MCF 10A (cell line): ENCODE measurements at regions not wholly inside any gene's neighbourhood (a gene's known extent, or its start where the extent isn't known, plus 50 kb on each side); places are given as distances from the start of the nearest gene placed in this dataset.

Source experiments
- BruUV-seq: library from RNA; stranded (reverse); fragments of 400-500 nt; replicated peaks from 2 replicates; lab custom pipeline; 2021; lab: Mats Ljungman, UMichigan
- CTCF ChIA-PET: fragments of 300-600 bp; sonication (Branson Sonifier 250); formaldehyde crosslinking; extraction: SDS; loops from one replicate; lab custom pipeline; 2021; ENCODE audit warnings: antibody characterized with exemption, inconsistent platforms; lab: Yijun Ruan, JAX
- POLR2A ChIA-PET: fragments of 300-600, 350-650 bp; sonication (Branson Sonifier 250); formaldehyde crosslinking; extraction: SDS; loops from one replicate; lab custom pipeline; 2020; ENCODE audit warnings: antibody characterized with exemption, inconsistent platforms; lab: Yijun Ruan, JAX
- DNase-seq: peaks from one replicate; pipeline ENCODE4 v3.0.0-alpha.2; 2018; ENCODE audit not compliant: unreplicated experiment
- H3K27ac Mint-ChIP-seq: one replicate; pipeline ENCODE4 v1.8.0; 2022; ENCODE audit warnings: mild to moderate bottlenecking, low read depth, mixed read lengths; ENCODE audit not compliant: unreplicated experiment
- H3K27me3 Mint-ChIP-seq: one replicate; pipeline ENCODE4 v1.8.0; 2022; ENCODE audit warnings: mixed read lengths; ENCODE audit not compliant: insufficient read depth, unreplicated experiment
- H3K36me3 Mint-ChIP-seq: one replicate; pipeline ENCODE4 v1.8.0; 2022; ENCODE audit warnings: mild to moderate bottlenecking, moderate library complexity, mixed read lengths; ENCODE audit not compliant: insufficient read depth, unreplicated experiment
- H3K4me1 Mint-ChIP-seq: one replicate; pipeline ENCODE4 v1.8.0; 2022; ENCODE audit warnings: mixed read lengths; ENCODE audit not compliant: insufficient read depth, unreplicated experiment
- H3K4me3 Mint-ChIP-seq: one replicate; pipeline ENCODE4 v1.8.0; 2022; ENCODE audit warnings: mild to moderate bottlenecking, moderate library complexity, mixed read lengths; ENCODE audit not compliant: unreplicated experiment
- H3K9me3 Mint-ChIP-seq: one replicate; pipeline ENCODE4 v1.8.0; 2022; ENCODE audit warnings: mixed read lengths; ENCODE audit not compliant: unreplicated experiment
- CTCF ChIP-seq: fragments of 200-600 bp; IDR thresholded peaks from one replicate; pipeline ENCODE4 v1.8.0; 2022; ENCODE audit warnings: antibody characterized with exemption, mild to moderate bottlenecking; ENCODE audit not compliant: unreplicated experiment
- intact Hi-C: fragments of 100-400 bp; cut with micrococcal nuclease; formaldehyde crosslinking; loops from 2 replicates; pipeline ENCODE4 v1.14.1; 2022

DNA sequence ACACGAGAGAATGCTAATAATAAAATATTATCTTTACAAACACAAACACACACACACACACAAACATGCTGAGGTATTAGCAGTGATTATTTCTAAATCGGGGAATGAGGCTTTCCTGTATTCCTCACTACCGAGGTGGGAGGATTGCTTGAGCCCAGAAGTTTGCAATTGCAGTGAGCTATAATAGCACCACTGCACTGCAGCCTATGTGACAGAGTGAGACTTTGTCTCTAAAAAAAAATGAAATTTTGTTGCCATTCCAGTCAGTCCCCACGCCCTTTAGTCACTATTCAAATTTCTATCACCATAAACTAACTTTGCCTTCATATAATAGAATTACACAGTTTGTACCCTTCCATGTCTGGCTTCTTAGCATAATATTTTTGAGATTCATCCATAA is 456.5 kb upstream of the CPEB2 start:
- H3K9me3 Mint-ChIP-seq: no peaks in the 10 kb centered on the region
- BruUV-seq: no TSS peak
- H3K4me3 Mint-ChIP-seq: no peak overlapping the region
- ChIA-PET POLR2A (no interaction called here), CTCF (no interaction called here)
- DNase-seq: no peak
- no peak overlapping the region for H3K27ac Mint-ChIP-seq
- no peak for TF ChIP-seq CTCF
- H3K27me3 Mint-ChIP-seq: no peaks in the 10 kb centered on the region
- intact Hi-C loops: no loop called here
- no peaks in the 10 kb centered on the region for H3K4me1 Mint-ChIP-seq
- no peaks in the 10 kb centered on the region for H3K36me3 Mint-ChIP-seq

DNA sequence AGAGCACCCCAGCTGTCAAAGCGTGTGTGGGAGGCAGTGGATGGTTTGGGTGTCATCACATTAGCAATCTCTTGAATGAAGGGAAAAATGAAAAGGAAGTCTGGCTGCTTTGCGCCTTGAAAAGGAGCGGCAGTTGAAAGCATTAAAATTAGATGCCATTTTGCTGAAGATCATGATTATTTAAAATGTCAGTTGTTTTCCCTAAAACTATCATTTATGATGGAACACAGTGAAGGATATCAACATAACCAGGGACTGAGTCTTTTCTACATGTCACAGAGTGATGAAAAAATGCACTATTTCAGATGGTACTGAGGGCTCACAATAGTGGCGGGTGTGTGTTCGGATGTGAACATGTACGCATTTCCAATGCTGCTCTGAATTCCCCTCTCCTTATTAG is 450.2 kb upstream of the CPEB2 start:
- Mint-ChIP-seq H3K4me1 (no peaks in the 10 kb centered on the region), H3K4me3 (no peak overlapping the region), H3K27ac (no peak overlapping the region), H3K27me3 (no peaks in the 10 kb centered on the region), H3K36me3 (no peaks in the 10 kb centered on the region), H3K9me3 (no peaks in the 10 kb centered on the region)
- no peak for DNase-seq
- BruUV-seq: no TSS peak
- intact Hi-C loops: no loop called here
- CTCF ChIA-PET: no interaction called here
- POLR2A ChIA-PET: interaction anchor here (0.6 kb wide), 1 partner anchor 265 kb away, joined by 4 read pairs; no protein-coding TSS in a partner anchor
- TF ChIP-seq CTCF: no peak

- DNase-seq: no peak
- CTCF ChIA-PET: interaction anchor here (0.6 kb wide), 2 partner anchors 873 to 930 kb away, joined by 3 to 4 read pairs; no protein-coding TSS in a partner anchor
- POLR2A ChIA-PET: no interaction called here
- H3K36me3 Mint-ChIP-seq: no peaks in the 10 kb centered on the region
- H3K4me1 Mint-ChIP-seq: no peaks in the 10 kb centered on the region
- H3K9me3 Mint-ChIP-seq: no peaks in the 10 kb centered on the region
- BruUV-seq: no TSS peak
- H3K4me3 Mint-ChIP-seq: no peak overlapping the region
- no peak for TF ChIP-seq CTCF
- intact Hi-C loops: no loop called here
- no peak overlapping the region for H3K27ac Mint-ChIP-seq
- H3K27me3 Mint-ChIP-seq: no peaks in the 10 kb centered on the region
These were observed 442.6 kb upstream of the CPEB2 start for GRCh38 chr4:14559646-14560045.

GRCh38 chr4:14560577-14560976 is 441.7 kb upstream of the CPEB2 start:
- Mint-ChIP-seq H3K9me3 (peaks cover 2% of the 10 kb centered on the region), H3K27ac (no peak overlapping the region), H3K4me1 (no peaks in the 10 kb centered on the region), H3K4me3 (no peak overlapping the region), H3K36me3 (no peaks in the 10 kb centered on the region), H3K27me3 (no peaks in the 10 kb centered on the region)
- POLR2A ChIA-PET: no interaction called here
- no peak for DNase-seq
- intact Hi-C loops: no loop called here
- TF ChIP-seq CTCF: no peak
- CTCF ChIA-PET: no interaction called here
- BruUV-seq: no TSS peak
